Smooth muscle cell (in vitro differentiated cells): ENCODE measurements at regions not wholly inside any gene's neighbourhood (a gene's known extent, or its start where the extent isn't known, plus 50 kb on each side); places are given as distances from the start of the nearest gene placed in this dataset.

Experiments used
- DNase-seq: peaks from one replicate; lab custom pipeline; 2025; ENCODE audit not compliant: unreplicated experiment; lab: John Stamatoyannopoulos, UW
- H2AFZ ChIP-seq: fragments of 200-600 bp; sonication (generic); 2 replicates; pipeline ENCODE4 v1.6.0; 2016; ENCODE audit warnings: antibody characterized with exemption, low read depth, mild to moderate bottlenecking
- H3F3A ChIP-seq: fragments of 200-600 bp; sonication (generic); 2 replicates; pipeline ENCODE4 v1.6.0; 2017; ENCODE audit warnings: antibody characterized with exemption, low read depth
- H3K27ac ChIP-seq: fragments of 200-600 bp; sonication (generic); 2 replicates; pipeline ENCODE4 v1.5.1; 2016; ENCODE audit warnings: low read depth, mild to moderate bottlenecking
- H3K27me3 ChIP-seq: fragments of 200-600 bp; sonication (generic); 2 replicates; pipeline ENCODE4 v1.6.1; 2016; ENCODE audit warnings: low read depth, mild to moderate bottlenecking
- H3K36me3 ChIP-seq: fragments of 200-600 bp; sonication (generic); 2 replicates; pipeline ENCODE4 v1.5.1; 2016; ENCODE audit warnings: low read depth
- H3K4me1 ChIP-seq: fragments of 200-600 bp; sonication (generic); 2 replicates; pipeline ENCODE4 v1.5.1; 2016; ENCODE audit warnings: low read depth
- H3K4me2 ChIP-seq: fragments of 200-600 bp; sonication (generic); 2 replicates; pipeline ENCODE4 v1.6.0; 2016; ENCODE audit warnings: mild to moderate bottlenecking
- H3K4me3 ChIP-seq: fragments of 200-600 bp; sonication (generic); 2 replicates; pipeline ENCODE4 v1.5.1; 2016; ENCODE audit warnings: mild to moderate bottlenecking
- H3K79me2 ChIP-seq: fragments of 200-600 bp; sonication (generic); 2 replicates; pipeline ENCODE4 v1.6.0; 2016; ENCODE audit warnings: low read depth, mild to moderate bottlenecking
- H3K9ac ChIP-seq: fragments of 200-600 bp; sonication (generic); 2 replicates; pipeline ENCODE4 v1.6.0; 2016; ENCODE audit warnings: low read depth
- H3K9me3 ChIP-seq: fragments of 200-600 bp; sonication (generic); replicated peaks from 2 replicates; pipeline ENCODE4 v1.5.1; 2016; ENCODE audit warnings: low read depth
- H4K20me1 ChIP-seq: fragments of 200-600 bp; sonication (generic); 2 replicates; pipeline ENCODE4 v1.6.0; 2016; ENCODE audit warnings: low read depth
- CTCF ChIP-seq: fragments of 200-600 bp; sonication (generic); IDR thresholded peaks from 2 replicates; pipeline ENCODE4 v1.5.1; 2017; ENCODE audit warnings: borderline replicate concordance, mild to moderate bottlenecking, antibody characterized with exemption; ENCODE audit not compliant: insufficient read depth, poor library complexity, severe bottlenecking
- WGBS: methylation state at CpG from one replicate; pipeline ENCODE4 v1.1.7; 2016; ENCODE audit warnings: low lambda C conversion rate; 5-methylcytosine and 5-hydroxymethylcytosine counted together

GRCh38 chr5:72602696-72603685 lies 95.8 kb upstream of the ZNF366 start:
- WGBS: 78% methylated on average over 6 of the region's 6 CpGs

GRCh38 chr5:72601861-72602260 lies 94.7 kb upstream of the ZNF366 start:
- no peaks in the 10 kb centered on the region for H4K20me1 ChIP-seq
- H3K27ac ChIP-seq: peak overlapping the region; percentile 99
- no peak for TF ChIP-seq CTCF
- H3F3A ChIP-seq: peaks cover 34% of the 10 kb centered on the region
- H3K36me3 ChIP-seq: no peaks in the 10 kb centered on the region
- H3K4me2 ChIP-seq: no peak overlapping the region
- H2AFZ ChIP-seq: no peak overlapping the region
- H3K4me3 ChIP-seq: no peak overlapping the region
- no peak overlapping the region for H3K9ac ChIP-seq
- H3K9me3 ChIP-seq: no peaks in the 10 kb centered on the region
- H3K4me1 ChIP-seq: peaks cover 23% of the 10 kb centered on the region
- no peak for DNase-seq
- no peaks in the 10 kb centered on the region for H3K79me2 ChIP-seq
- whole genome bisulfite sequencing: 94% methylated on average over 1 of the region's 1 CpG
- H3K27me3 ChIP-seq: no peaks in the 10 kb centered on the region

More at GRCh38 chr5:72602696-72603685, 95.8 kb upstream of the ZNF366 start:
- Histone ChIP-seq H2AFZ (peak overlapping the region; percentile 84), H3K4me2 (peak overlapping the region; percentile 3), H3K79me2 (no peaks in the 10 kb centered on the region), H3K9me3 (no peaks in the 10 kb centered on the region), H3K27ac (peak overlapping the region; percentile 3), H3K4me3 (no peak overlapping the region), H3K27me3 (no peaks in the 10 kb centered on the region), H3F3A (peaks cover 34% of the 10 kb centered on the region), H3K36me3 (no peaks in the 10 kb centered on the region), H3K4me1 (peaks cover 16% of the 10 kb centered on the region), H3K9ac (no peak overlapping the region), H4K20me1 (no peaks in the 10 kb centered on the region)
- no peak for DNase-seq
- TF ChIP-seq CTCF: no peak

- Histone ChIP-seq H4K20me1 (no peaks in the 10 kb centered on the region), H3K36me3 (no peaks in the 10 kb centered on the region), H3K4me3 (no peak overlapping the region), H3K4me1 (peaks cover 25% of the 10 kb centered on the region), H3K27me3 (no peaks in the 10 kb centered on the region), H3F3A (peaks cover 34% of the 10 kb centered on the region), H2AFZ (no peak overlapping the region), H3K9me3 (no peaks in the 10 kb centered on the region), H3K4me2 (peak overlapping the region; percentile 70), H3K27ac (peak overlapping the region; percentile 99), H3K79me2 (no peaks in the 10 kb centered on the region), H3K9ac (peak overlapping the region; percentile 91)
- no peak for DNase-seq
- TF ChIP-seq CTCF: no peak
- WGBS: 24% methylated on average over 3 of the region's 3 CpGs
These were observed 93.3 kb upstream of the ZNF366 start for GRCh38 chr5:72600391-72600981.
